Loucy (cell line): ENCODE measurements at regions not wholly inside any gene's neighbourhood (a gene's known extent, or its start where the extent isn't known, plus 50 kb on each side); places are given as distances from the start of the nearest gene placed in this dataset.

Source experiments
- H2AFZ ChIP-seq: fragments of 200-600 bp; sonication (generic); 2 replicates; pipeline ENCODE4 v1.6.0; 2016; ENCODE audit warnings: antibody characterized with exemption, mild to moderate bottlenecking, low read length, moderate library complexity
- H3F3A ChIP-seq: fragments of 200-600 bp; 2 replicates; pipeline ENCODE4 v1.6.0; 2016; ENCODE audit warnings: antibody characterized with exemption, low read depth, mild to moderate bottlenecking
- H3K27me3 ChIP-seq: fragments of 200-600 bp; sonication (generic); 2 replicates; pipeline ENCODE4 v1.6.1; 2014; ENCODE audit warnings: low read length, mild to moderate bottlenecking; ENCODE audit not compliant: insufficient read depth, poor library complexity, severe bottlenecking
- H3K36me3 ChIP-seq: fragments of 200-600 bp; sonication (generic); 2 replicates; pipeline ENCODE4 v1.6.1; 2016; ENCODE audit warnings: low read length; ENCODE audit not compliant: insufficient read depth
- H3K4me1 ChIP-seq: fragments of 200-600 bp; sonication (generic); 2 replicates; pipeline ENCODE4 v1.5.1; 2014; ENCODE audit warnings: low read length, mild to moderate bottlenecking; ENCODE audit not compliant: insufficient read depth, poor library complexity, severe bottlenecking
- H3K4me2 ChIP-seq: fragments of 200-600 bp; sonication (generic); 2 replicates; pipeline ENCODE4 v1.6.0; 2014; ENCODE audit warnings: antibody characterized with exemption, low read length, low read depth, mild to moderate bottlenecking; ENCODE audit not compliant: poor library complexity, severe bottlenecking
- H3K4me3 ChIP-seq: fragments of 200-600 bp; sonication (generic); 2 replicates; pipeline ENCODE4 v1.5.1; 2014; ENCODE audit warnings: low read length, mild to moderate bottlenecking, mixed read lengths; ENCODE audit not compliant: poor library complexity, severe bottlenecking
- H3K79me2 ChIP-seq: fragments of 200-600 bp; sonication (generic); 2 replicates; pipeline ENCODE4 v1.6.1; 2014; ENCODE audit warnings: low read length; ENCODE audit not compliant: insufficient read depth
- H3K9ac ChIP-seq: fragments of 200-600 bp; sonication (generic); 2 replicates; pipeline ENCODE4 v1.6.0; 2014; ENCODE audit warnings: mild to moderate bottlenecking, low read depth, low read length, moderate library complexity; ENCODE audit not compliant: poor library complexity, severe bottlenecking
- H3K9me2 ChIP-seq: fragments of 200-600 bp; sonication (generic); replicated peaks from 2 replicates; pipeline ENCODE4 v1.6.1; 2016; ENCODE audit warnings: low read depth, low read length, mixed read lengths
- H3K9me3 ChIP-seq: fragments of 200-600 bp; sonication (generic); 2 replicates; pipeline ENCODE4 v1.6.1; 2014; ENCODE audit warnings: mild to moderate bottlenecking, antibody characterized with exemption, low read length, low read depth; ENCODE audit not compliant: insufficient read depth
- H4K20me1 ChIP-seq: fragments of 200-600 bp; sonication (generic); 2 replicates; pipeline ENCODE4 v1.6.0; 2014; ENCODE audit warnings: antibody characterized with exemption, low read length, mild to moderate bottlenecking; ENCODE audit not compliant: insufficient read depth, poor library complexity, severe bottlenecking
- EZH2phosphoT487 ChIP-seq: fragments of 200-600 bp; IDR thresholded peaks from 2 replicates; pipeline ENCODE4 v1.6.1; 2018; ENCODE audit warnings: antibody characterized with exemption, mild to moderate bottlenecking, moderate library complexity, borderline replicate concordance
- TF ChIP-seq, protein P1 (sequence below): fragments of 200-600 bp; sonication (generic); conservative IDR thresholded peaks from 2 replicates; pipeline ENCODE4 v1.5.1; 2014; ENCODE audit warnings: mild to moderate bottlenecking, antibody characterized with exemption, low read length

DNA sequence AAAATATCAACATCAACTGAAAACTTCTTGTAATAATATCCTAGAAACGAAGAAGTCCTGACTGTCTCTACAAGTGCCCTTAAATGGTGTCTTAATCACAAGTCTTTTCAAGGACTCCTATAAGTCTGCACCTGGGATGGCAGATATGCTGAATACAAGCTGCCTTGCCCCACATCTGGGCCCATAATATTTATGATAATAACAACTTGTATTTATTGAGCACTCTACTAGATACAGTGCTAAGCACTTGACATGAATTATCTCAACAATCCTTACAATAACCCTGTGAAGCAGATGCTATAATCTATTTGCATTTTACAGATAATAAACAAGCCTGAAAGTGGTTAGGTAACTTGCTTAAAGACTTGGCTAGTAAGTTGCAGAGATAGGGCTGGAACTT is 78.0 kb upstream of the ZNF648 start:
- Histone ChIP-seq H3K9me2 (no peaks in the 10 kb centered on the region), H3F3A (no peaks in the 10 kb centered on the region), H3K4me1 (peaks cover 52% of the 10 kb centered on the region), H3K9ac (no peak overlapping the region), H3K4me3 (no peak overlapping the region), H3K79me2 (no peaks in the 10 kb centered on the region), H3K4me2 (no peak overlapping the region), H3K9me3 (no peaks in the 10 kb centered on the region; the same call in none of the 2 replicates), H2AFZ (no peak overlapping the region), H4K20me1 (no peaks in the 10 kb centered on the region), H3K27me3 (no peaks in the 10 kb centered on the region), H3K36me3 (no peaks in the 10 kb centered on the region)
- TF ChIP-seq EZH2phosphoT487 = no peak
- TF ChIP-seq, protein P1, sequence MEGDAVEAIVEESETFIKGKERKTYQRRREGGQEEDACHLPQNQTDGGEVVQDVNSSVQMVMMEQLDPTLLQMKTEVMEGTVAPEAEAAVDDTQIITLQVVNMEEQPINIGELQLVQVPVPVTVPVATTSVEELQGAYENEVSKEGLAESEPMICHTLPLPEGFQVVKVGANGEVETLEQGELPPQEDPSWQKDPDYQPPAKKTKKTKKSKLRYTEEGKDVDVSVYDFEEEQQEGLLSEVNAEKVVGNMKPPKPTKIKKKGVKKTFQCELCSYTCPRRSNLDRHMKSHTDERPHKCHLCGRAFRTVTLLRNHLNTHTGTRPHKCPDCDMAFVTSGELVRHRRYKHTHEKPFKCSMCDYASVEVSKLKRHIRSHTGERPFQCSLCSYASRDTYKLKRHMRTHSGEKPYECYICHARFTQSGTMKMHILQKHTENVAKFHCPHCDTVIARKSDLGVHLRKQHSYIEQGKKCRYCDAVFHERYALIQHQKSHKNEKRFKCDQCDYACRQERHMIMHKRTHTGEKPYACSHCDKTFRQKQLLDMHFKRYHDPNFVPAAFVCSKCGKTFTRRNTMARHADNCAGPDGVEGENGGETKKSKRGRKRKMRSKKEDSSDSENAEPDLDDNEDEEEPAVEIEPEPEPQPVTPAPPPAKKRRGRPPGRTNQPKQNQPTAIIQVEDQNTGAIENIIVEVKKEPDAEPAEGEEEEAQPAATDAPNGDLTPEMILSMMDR = no peak

DNA sequence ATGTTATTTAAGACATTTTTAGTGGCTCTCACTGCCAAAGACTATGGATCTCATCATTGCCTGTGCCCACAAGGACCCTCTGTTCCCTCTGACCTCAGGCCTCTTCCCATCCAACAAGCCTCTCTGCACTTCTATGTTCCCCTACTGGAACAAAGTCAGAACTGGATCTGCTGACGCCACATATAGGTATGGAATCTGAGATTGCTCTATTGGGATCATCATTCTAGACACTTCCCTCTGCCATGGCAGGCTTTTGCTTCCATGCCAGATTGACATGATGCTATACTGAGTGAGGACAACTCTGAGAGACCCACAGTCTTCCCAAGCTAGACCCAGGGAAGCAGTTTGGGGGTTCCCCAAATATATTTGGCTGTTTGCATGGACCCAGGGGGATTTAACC is 76.0 kb upstream of the ZNF648 start:
- H3F3A ChIP-seq = no peaks in the 10 kb centered on the region
- H3K9me2 ChIP-seq = no peaks in the 10 kb centered on the region
- H3K4me1 ChIP-seq = peaks cover 33% of the 10 kb centered on the region
- H3K79me2 ChIP-seq = no peaks in the 10 kb centered on the region
- no peak overlapping the region for H3K4me3 ChIP-seq
- H3K4me2 ChIP-seq = no peak overlapping the region
- TF ChIP-seq, protein P1 = no peak
- TF ChIP-seq EZH2phosphoT487 = no peak
- no peak overlapping the region for H3K9ac ChIP-seq
- peaks cover 7% of the 10 kb centered on the region for H3K9me3 ChIP-seq
- no peaks in the 10 kb centered on the region for H3K27me3 ChIP-seq
- no peaks in the 10 kb centered on the region for H4K20me1 ChIP-seq
- no peaks in the 10 kb centered on the region for H3K36me3 ChIP-seq
- H2AFZ ChIP-seq = no peak overlapping the region

DNA sequence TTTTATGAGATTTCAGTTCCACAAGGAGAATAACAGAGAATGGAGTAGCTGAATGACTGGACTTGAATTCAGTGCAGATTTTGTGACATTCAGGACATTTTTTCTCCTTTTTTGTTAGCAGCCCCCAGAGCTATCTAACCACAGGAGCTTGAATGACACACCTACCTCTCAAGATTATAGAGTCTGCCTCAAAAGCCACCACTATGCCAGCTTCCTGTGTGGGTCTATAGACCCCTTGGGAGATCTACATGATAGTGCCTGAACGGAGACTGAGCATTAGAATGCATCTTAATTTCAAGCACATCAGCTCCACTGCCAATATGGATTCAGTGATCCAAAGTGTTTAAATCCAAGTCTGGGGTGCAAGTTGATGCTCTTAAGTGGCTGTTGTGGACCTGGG is 74.4 kb upstream of the ZNF648 start:
- H2AFZ ChIP-seq = no peak overlapping the region
- H3K27me3 ChIP-seq = no peaks in the 10 kb centered on the region
- no peak for TF ChIP-seq EZH2phosphoT487
- TF ChIP-seq, protein P1 = no peak
- H3K9ac ChIP-seq = no peak overlapping the region
- H3K36me3 ChIP-seq = no peaks in the 10 kb centered on the region
- peaks cover 31% of the 10 kb centered on the region for H3K4me1 ChIP-seq
- H3F3A ChIP-seq = no peaks in the 10 kb centered on the region
- peaks cover 7% of the 10 kb centered on the region for H3K9me3 ChIP-seq
- H3K79me2 ChIP-seq = no peaks in the 10 kb centered on the region
- H3K4me3 ChIP-seq = peak overlapping the region; percentile 39
- H3K4me2 ChIP-seq = peak overlapping the region; percentile 66
- H3K9me2 ChIP-seq = no peaks in the 10 kb centered on the region
- H4K20me1 ChIP-seq = no peaks in the 10 kb centered on the region
